ENCODE measurements at regions not wholly inside any gene's neighbourhood (a gene's known extent, or its start where the extent isn't known, plus 50 kb on each side); places are given as distances from the start of the nearest gene placed in this dataset.
"Not testable (repeated sequence)": the region's sequence is repeated elsewhere in the genome, so short reads cannot be mapped to it uniquely, and the experiment has no call there.

DNA sequence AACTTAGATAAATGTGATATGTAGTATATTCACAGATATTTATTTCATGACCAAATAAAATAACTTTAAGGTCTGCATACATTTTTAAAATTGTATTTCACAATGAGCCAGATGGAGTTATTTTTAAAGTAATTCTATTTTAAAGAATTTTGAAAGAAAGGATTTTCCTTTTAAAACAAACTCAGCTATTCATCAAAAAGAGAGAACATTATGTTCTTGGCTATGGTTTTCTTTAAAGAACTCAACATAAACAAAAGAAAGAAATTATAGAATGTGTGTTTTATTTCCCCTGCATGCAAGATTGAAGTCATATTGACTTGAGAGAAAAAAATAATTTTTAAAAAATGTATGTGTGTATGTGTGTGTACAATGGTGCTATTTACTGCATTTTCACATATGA, 1023.6 kb upstream of the CITED2 start:
- no peak for DNase-seq (ENCODE audit: low read depth, low spot score)

DNA sequence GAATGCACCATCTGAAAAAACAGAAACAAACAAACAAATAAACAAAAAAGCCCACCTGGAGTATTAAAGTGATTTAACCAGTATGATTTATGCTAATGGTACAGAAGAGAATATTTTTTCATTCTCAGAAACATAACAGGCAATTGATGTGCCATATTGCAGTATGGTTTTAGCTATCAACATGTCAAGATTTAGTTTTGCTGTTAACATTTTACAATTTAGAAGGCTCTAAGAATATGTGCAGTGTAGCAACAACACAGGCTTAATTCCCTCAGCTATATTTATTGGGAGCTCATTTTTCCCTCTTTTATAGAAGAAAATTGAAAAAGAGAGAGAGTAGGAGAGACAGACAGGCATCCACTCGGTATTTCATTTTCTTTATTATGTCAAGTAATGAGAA, 1022.7 kb upstream of the CITED2 start:
- DNase-seq (ENCODE audit: low read depth, low spot score), result no peak

DNA sequence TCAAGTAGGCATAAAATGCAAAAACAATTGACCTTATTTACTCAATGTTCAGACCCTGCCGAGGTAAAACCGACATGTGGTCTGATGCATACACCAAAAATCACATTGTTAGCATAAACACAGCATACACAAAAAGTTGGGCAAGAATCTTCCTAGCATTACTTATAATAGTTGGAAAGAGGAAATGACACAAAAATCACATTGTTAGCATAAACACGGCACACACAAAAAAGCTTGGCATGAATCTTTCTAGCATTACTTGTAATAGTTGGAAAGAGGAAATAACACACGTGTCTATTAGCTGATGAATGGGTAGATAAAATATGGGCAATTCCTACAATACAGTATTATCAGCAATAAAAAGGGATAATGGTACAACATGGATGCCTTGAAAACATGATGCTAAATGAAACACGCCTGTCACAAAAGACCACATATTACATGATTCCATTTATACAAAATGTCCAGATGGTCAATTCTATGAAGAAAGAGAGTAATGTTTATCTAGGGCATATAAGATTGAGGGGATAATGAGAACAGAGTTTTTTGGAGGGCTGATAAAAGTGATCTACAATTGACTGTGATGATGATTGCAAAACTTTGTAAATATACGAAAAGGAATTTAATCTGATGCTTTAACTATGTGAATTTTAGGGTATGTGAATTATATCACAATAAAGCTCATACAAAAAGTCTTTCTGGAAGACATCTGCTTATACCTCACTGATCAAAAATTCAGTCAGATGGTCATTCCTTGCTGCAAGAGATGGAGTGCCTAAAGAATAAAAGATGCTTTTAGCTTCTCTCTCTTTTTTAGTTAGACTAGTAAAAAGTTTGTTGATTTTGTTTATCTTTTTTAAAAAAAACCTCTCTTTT, 1019.5 kb upstream of the CITED2 start:
- DNase-seq (ENCODE audit: low read depth, low spot score), result no peak

DNA sequence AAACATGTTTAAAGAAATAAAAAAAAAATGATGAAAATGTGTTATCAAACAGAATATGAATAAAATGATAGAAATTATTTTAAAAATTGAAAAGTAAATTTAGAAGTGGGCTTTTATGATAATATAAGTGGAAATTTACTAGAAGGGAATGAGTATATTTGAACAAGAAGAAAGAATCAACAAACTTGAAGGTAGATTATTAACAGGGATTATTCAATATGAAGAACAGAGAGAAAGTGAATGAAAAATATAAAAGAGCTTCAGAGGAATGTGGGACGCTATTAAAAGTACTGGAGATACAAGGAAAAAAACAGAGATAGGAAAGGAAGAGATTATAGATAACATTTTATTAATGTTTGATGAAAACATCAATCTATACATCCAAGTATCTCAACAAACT, 1014.4 kb upstream of the CITED2 start:
- DNase-seq (ENCODE audit: low read depth, low spot score), result no peak

DNA sequence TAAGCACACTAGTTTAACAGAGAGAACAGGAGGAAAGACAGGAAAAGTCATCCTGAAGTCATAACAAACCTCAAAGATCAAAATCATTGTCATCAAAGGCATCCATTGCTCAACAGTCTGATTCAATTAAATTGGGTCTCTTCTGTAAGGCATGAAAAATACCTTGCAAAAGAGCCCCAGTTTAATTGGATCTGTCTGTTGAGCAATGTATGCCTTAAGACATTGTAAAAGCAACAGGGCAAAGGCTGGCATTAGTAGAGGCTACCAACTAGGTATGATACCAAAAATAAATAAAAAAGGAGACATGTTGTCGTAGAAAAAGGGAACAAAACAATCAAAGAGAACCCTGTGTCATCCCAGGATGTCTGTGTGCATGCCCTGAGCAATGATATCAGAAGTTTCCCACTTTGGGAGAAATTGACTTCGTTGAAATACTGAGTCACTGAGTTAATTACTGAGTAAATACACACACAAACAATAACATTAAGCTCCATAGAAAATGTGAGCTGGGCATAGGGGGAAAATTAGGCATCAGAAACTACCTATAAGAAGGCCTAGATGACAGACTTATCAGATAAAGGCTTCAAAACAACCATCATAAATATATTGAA, 1013.8 kb upstream of the CITED2 start:
- no peak for DNase-seq (ENCODE audit: low read depth, low spot score)

DNA sequence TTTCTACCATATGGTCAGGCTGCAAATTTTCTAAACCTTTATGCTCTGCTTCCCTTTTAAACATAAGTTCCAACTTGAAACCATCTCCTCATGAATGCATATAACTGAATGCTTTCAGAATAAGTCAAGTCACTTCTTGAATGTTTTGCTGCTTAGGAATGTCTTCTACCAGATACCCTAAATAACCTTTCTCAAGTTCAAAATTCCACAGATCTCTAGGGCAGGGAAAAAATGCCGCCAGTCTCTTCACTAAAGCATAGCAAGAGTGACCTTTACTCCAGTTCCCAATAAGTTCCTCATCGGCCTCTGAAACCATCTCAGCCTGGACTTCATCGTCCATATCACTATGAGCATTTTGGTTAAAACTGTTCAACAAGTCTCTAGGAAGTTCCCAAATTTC, 1011.2 kb upstream of the CITED2 start:
- no peak for DNase-seq (ENCODE audit: low read depth, low spot score)

DNA sequence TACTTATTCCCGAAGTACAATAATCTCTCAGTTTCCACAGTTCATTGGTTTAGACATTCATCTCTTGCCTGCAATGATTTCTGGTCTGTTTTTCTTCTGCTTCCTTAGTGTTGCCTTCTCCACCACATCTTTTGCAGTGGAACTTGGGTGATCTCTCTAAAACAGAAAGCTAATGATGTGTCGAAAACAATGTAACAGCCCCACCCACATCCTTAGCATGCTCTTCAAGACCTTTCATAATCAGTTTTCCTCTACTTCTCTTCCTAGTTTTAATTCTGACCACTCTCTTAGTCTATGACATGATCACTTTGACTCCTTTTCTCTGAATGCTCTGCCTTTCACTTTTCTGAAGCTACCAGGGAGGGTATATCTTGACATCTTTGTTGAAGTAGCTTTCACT, 1007.9 kb upstream of the CITED2 start:
- DNase-seq (ENCODE audit: low read depth, low spot score), result no peak

DNA sequence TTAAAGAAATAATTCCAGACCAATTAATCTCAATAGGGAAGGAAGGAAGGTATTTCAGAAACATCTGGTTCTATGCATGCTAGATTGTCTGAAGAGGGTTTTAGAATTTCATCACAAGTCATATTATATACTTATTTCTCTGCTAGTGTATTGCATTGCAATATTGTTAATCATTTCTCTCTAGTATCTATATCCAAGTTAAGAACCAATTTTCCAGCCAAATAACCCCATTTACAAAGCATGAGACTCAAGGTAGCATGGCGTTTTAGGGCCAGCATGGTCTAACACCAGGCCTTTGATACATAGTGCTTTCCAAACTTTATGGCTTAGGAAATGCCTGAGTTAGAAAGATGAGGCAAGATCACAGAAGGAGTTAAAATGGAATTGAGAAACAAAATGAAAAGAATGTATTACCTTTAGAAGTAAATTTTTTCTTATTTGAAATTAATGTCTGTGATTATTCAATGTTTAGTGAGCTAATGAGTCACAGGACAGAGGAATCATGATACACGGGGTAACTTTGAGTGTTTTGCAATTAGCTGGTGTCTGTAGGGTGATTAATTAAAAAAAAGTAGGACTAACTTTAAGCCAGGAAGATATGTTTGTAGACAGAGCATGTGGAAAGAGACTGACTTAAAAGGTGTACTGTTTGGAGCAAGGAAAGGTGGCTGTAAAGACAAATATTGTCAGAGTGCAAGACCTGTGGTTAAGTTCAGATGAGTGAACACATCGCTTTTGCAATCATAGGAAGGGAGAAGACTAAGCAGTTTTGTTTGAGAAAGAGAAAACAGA, 1006.2 kb upstream of the CITED2 start:
- DNase-seq (ENCODE audit: low read depth, low spot score), result no peak

DNA sequence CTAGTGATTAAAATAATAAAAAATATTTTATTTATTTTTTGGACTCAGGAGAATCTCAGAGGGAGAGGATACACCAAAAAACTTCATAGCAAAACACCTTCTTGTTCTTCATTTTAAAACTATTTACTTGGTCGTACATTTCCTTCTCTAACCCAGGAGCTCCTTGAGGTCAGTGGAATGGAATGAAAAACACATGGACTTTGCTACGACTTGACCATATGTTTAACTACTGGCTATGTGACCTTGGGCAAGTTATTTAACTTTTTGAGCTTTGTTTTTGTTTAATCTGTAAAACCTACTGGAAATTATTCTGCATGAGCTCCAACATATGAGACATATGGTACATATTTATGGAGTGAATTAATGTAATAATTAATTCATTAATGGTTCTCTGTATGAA, 1005.5 kb upstream of the CITED2 start:
- no peak for DNase-seq (ENCODE audit: low read depth, low spot score)

DNA sequence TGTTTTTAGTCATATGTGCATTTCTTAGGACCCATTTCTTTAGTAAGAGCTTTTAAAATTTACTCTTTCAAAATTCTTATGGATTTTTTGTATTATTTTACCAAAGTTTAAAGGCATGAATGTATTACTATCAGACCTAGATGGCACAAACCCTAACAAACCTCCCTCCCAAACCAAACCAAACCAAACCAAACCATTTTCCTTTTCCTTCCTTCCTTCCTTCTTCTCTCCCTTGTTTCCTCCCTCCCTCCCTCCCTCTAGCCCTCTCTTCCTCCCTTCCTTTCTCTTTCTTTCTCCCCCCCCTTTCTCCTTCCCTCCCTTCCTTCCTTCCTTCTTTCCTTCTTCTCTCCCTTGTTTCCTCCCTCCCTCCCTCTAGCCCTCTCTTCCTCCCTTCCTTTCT, 1001.8 kb upstream of the CITED2 start:
- no peak for DNase-seq (ENCODE audit: low read depth, low spot score)

DNA sequence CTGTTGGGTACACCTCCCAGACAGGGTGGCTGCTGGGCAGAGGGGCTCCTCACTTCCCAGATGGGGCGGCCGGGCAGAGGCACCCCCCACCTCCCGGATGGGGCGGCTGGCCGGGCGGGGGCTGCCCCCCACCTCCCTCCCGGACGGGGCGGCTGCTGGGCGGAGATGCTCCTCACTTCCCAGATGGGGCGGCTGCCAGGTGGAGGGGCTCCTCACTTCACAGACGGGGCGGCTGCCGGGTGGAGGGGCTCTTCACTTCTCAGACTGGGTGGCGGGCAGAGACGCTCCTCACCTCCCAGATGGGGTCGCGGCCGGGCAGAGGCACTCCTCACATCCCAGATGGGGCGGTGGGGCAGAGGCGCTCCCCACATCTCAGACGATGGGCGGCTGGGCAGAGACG, 999.3 kb upstream of the CITED2 start:
- DNase-seq (ENCODE audit: low read depth, low spot score), result not testable (repeated sequence)

DNA sequence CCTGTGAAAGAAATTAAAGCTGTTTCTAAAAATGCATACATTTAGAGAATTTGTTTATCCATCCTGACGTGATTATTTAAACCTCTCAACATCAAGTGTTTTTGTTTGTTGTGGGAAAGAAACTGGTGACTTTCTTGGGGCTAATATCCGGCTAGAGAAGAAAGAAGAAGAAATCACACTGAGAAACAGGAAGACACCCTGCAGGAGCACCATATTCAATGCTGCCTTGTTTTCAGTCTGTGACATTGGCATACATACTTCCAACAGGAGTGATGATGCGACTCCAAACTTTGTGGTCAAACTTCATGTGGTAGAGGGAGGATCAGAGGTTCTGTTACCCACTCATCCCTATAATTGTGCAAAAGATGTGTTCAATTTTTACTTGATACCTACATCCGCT, 997.6 kb upstream of the CITED2 start:
- no peak for DNase-seq (ENCODE audit: low read depth, low spot score)

DNA sequence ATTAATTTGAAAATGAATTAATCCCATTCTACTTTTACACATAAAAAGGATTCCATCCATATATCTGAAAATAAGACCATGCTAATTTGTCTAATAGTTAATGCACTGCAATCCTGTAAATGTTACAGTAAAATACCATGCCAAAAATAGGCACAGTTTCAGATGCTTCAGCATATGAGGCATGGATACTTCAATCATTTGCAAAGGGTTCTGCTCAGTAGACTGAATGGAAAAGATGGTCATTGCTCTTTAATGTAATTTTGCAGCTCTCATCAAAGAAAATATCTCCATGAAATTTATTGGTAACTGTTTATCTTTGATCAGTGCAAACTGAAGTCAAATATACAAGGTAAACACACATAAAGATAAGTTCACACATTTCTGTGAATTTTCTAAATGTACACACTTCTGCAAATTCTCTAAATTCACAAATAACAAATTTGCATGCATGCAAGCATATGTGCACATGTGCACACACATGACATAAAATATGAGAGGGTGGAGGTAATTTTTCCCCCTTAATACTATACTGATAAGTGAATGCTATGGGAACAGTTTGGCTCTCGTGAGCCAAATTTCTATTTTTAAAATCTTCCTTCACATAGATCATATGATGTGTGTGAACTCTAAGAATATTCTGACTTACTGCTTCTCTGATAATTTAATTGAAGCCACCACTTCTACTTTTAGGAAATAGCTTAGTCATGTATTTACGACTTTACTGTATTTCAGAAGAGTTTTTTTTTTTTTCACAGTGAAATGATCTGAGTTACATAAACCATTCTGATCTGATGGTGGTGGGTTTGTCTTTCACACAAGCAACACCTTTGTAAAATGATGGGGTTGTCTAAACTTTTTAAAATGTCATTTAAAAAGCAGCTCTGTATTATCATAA, 996.8 kb upstream of the CITED2 start:
- no peak for DNase-seq (ENCODE audit: low read depth, low spot score)

DNA sequence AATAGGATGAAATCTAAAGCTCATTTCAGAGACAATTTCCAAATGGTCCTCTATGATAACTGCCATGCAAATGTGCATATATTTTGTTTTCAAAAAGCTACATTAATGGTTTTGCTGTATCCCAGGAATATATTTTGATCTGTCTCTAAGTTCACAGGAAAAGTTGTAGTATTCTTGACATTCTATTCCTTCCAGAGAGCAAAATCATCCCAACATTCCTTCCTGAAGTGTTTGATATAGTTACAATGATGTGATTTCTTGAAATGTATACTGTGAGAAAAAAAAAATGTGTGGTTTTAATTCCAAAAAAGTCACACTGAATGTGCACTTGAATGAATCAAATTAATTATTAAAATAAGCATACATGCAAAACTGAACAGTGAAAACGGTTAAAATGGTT, 996.0 kb upstream of the CITED2 start:
- no peak for DNase-seq (ENCODE audit: low read depth, low spot score)

DNA sequence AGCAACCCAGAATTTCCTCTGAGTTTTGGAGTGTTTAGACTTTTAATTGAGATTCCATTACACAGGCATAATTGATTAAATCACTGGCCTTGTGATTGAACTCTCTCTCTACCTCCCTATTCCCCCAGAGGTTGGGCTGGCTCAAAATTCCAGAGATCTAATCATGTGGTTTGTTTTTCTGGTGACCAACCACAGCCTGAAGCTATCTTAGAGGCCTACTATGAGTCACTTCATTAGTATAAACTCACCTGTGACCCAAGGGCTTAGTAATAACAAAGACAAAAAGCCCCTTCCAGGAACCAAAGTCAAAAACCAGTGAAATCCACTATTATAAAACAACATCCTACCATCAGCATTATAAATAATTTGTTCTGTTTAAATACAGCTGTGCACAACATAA, 992.5 kb upstream of the CITED2 start:
- peak; percentile 17 for DNase-seq (ENCODE audit: low read depth, low spot score)

DNA sequence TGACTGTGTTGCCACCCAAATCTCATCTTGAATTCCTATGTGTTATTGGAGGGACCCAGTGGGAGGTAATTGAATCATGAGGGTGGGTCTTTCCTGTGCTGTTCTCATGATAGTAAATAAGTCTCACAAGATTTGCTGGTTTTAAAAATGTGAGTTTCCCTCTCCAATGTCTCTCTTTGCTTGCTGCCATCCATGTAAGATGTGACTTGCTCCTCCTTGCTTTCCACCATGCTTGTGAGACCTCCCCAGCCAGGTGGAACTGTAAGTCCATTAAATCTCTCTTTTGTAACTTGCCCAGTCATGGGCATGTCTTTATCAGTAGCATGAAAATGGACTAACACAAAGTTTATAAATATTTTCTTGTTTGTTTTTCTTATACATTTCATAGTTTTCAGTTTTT, 990.5 kb upstream of the CITED2 start:
- no peak for DNase-seq (ENCODE audit: low read depth, low spot score)

DNA sequence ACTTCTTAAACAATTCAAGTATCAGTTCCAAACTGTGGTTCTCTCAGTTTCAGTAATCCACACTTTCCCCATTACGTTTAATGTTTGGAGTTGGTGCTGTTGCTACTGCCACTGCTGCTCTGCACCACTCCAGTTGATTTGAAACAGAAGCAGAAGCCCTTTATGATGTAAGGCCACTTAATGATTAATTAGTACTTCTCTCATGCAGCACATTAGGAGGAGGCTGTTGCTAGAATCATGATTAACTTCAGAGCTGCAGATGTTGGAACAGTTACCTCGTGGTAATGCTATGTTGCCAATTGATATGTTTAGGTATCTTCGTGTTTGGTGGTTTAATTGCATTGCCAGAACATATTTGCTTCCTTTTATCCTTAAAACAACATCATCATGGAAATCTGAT, 986.2 kb upstream of the CITED2 start:
- DNase-seq (ENCODE audit: low read depth, low spot score), result no peak

DNA sequence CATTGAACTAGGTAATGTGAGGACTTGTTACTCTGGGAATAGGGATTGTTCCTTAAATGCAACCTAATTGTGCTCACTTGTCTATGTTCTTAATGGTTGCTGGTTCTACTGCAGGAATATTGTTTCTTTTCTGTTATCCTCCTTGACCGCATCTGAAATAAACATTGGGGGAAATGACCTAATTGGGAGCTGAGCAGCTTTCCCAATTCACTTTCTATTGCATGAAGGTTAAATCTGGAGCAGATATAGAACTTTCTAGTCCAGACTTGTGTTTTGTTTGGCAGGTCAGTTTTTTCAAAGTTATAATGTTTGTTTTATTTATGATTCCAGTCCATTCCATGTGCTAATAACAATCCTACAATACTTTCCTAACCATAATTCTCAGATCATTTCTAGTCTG, 981.0 kb upstream of the CITED2 start:
- DNase-seq (ENCODE audit: low read depth, low spot score), result no peak

DNA sequence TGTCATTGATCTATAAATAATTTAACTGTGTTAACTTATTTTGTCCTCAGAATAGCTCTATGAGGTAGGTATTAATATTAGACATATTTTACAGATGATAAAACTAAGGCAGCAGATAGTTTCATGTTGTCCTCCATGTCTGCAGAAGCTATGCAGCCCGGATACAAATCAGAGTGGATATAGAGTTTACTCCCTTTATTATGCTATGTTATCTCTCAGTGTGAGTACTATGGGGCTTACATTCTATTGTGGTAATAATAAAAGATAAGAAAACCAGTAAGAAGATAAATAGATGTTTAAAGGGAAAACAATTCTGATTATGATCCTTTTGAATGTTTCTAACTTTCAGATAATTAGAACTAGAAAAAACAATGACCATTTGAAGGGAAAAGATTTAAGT, 979.8 kb upstream of the CITED2 start:
- DNase-seq (ENCODE audit: low read depth, low spot score), result no peak

DNA sequence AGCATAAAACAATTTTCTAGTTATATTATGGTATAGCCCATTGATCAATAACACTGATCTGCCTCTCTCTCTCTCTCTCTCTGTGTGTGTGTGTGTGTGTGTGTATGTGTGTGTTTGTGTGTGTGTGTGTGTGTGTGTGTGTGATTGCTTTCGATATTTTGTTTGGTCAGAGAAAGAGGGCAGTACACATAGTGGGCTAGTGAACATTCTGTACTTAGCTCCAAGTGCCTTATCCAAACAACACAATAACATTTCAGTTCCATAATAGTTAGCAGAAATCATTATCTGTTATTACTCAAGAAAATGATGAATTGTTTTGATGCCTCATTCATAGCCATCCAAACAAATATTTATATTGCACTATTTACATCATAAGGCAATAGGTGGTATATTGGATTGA, 979.1 kb upstream of the CITED2 start:
- DNase-seq (ENCODE audit: low read depth, low spot score), result no peak

DNA sequence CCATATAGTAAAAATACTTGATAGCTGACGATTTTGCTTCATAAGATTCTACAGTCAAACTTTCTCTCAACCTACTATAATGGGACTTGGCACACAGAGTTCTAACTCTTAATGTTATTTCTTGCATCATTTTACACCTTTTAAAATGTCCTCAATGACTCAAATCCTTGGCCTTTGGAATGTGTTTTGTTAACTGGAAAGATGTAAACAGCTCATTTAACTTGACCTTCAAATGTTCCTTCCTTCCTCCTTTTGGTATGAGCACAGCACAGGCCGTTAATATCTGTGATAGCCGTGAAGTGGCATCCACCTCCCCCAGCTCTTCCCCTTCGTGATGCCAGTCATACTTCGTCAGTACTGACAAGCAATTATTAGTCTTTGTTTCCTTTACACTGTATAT, 972.0 kb upstream of the CITED2 start:
- DNase-seq (ENCODE audit: low read depth, low spot score), result no peak

DNA sequence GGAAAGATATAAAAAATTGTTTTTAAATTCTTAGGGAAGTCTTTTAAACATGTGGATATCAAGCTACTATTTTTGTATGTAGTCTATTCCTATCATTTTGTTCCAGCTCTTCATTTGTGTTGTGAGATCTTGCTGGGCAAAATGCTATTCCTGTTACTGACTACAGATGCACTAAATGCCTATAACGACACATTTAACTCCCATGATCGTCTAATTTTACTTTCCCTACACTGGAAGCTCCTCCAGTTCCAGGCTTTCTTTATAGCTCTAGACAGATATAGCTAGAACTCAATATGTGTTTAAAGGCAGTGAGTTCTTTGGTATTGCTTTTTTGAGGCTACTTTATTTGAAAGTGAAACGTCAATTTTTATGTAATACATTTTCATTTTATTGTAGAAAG, 971.5 kb upstream of the CITED2 start:
- DNase-seq (ENCODE audit: low read depth, low spot score), result no peak

Data from smooth muscle cell of the brain vasculature (primary cell).